H9 (cell line): ENCODE measurements at regions not wholly inside any gene's neighbourhood (a gene's known extent, or its start where the extent isn't known, plus 50 kb on each side); places are given as distances from the start of the nearest gene placed in this dataset.

Experiments
- DNase-seq: peaks from one replicate; pipeline ENCODE4 v3.0.0-alpha.2; 2017
- H2AFZ ChIP-seq: one replicate; pipeline ENCODE4 v1.6.1; 2013; ENCODE audit warnings: mild to moderate bottlenecking, low read length, control low read depth, moderate library complexity
- H2AK5ac ChIP-seq: 2 replicates; pipeline ENCODE4 v1.6.1; 2013; ENCODE audit warnings: low read length, control low read depth, mixed read lengths; ENCODE audit not compliant: insufficient read length
- H2BK120ac ChIP-seq: one replicate; pipeline ENCODE4 v1.6.1; 2013; ENCODE audit warnings: low read depth, mild to moderate bottlenecking, low read length, control low read depth, inconsistent platforms; ENCODE audit not compliant: poor library complexity, severe bottlenecking
- H2BK12ac ChIP-seq: 2 replicates; pipeline ENCODE4 v1.6.1; 2013; ENCODE audit warnings: low read length, control low read depth, mixed read lengths, low read depth; ENCODE audit not compliant: insufficient read length
- H2BK15ac ChIP-seq: 2 replicates; pipeline ENCODE4 v1.6.1; 2013; ENCODE audit warnings: low read depth, low read length, control low read depth
- H2BK20ac ChIP-seq: one replicate; pipeline ENCODE4 v1.6.1; 2013; ENCODE audit warnings: low read depth, mild to moderate bottlenecking, low read length, control low read depth, inconsistent platforms; ENCODE audit not compliant: poor library complexity, severe bottlenecking
- H2BK5ac ChIP-seq: 2 replicates; pipeline ENCODE4 v1.6.1; 2013; ENCODE audit warnings: low read length, control low read depth, mixed read lengths; ENCODE audit not compliant: insufficient read length
- H3K14ac ChIP-seq: 2 replicates; pipeline ENCODE4 v1.6.1; 2013; ENCODE audit warnings: low read length, control low read depth; ENCODE audit not compliant: insufficient read depth
- H3K18ac ChIP-seq: 2 replicates; pipeline ENCODE4 v1.6.1; 2013; ENCODE audit warnings: low read depth, mild to moderate bottlenecking, mixed read lengths, low read length, control low read depth; ENCODE audit not compliant: insufficient read length
- H3K23ac ChIP-seq: 2 replicates; pipeline ENCODE4 v1.6.1; 2013; ENCODE audit warnings: low read length, control low read depth, mixed read lengths, low read depth; ENCODE audit not compliant: insufficient read length
- H3K23me2 ChIP-seq: 2 replicates; pipeline ENCODE4 v1.6.1; 2013; ENCODE audit warnings: low read depth, mild to moderate bottlenecking, mixed read lengths, low read length, control low read depth; ENCODE audit not compliant: insufficient read length, poor library complexity, severe bottlenecking
- H3K27ac ChIP-seq: 2 replicates; pipeline ENCODE4 v1.5.1; 2013; ENCODE audit warnings: low read length, control low read depth, mixed read lengths, low read depth; ENCODE audit not compliant: insufficient read length
- H3K27me3 ChIP-seq: 2 replicates; pipeline ENCODE4 v1.6.1; 2013; ENCODE audit warnings: low read length, control low read depth, inconsistent platforms; ENCODE audit not compliant: insufficient read depth
- H3K4ac ChIP-seq: 2 replicates; pipeline ENCODE4 v1.6.1; 2013; ENCODE audit warnings: low read depth, mild to moderate bottlenecking, control low read depth, inconsistent platforms, low read length, moderate library complexity
- H3K4me1 ChIP-seq: 2 replicates; pipeline ENCODE4 v1.6.1; 2013; ENCODE audit warnings: low read length, control low read depth, inconsistent platforms; ENCODE audit not compliant: insufficient read depth
- H3K4me2 ChIP-seq: 2 replicates; pipeline ENCODE4 v1.6.1; 2013; ENCODE audit warnings: low read length, control low read depth, mixed read lengths; ENCODE audit not compliant: insufficient read length, insufficient read depth
- H3K56ac ChIP-seq: 2 replicates; pipeline ENCODE4 v1.6.1; 2013; ENCODE audit warnings: low read depth, mild to moderate bottlenecking, mixed read lengths, low read length, control low read depth; ENCODE audit not compliant: insufficient read length
- H3K79me1 ChIP-seq: 2 replicates; pipeline ENCODE4 v1.6.1; 2013; ENCODE audit warnings: low read depth, mild to moderate bottlenecking, moderate library complexity, low read length, control low read depth, inconsistent platforms; ENCODE audit not compliant: insufficient read depth, poor library complexity, severe bottlenecking
- H3K79me2 ChIP-seq: 2 replicates; pipeline ENCODE4 v1.6.1; 2013; ENCODE audit warnings: low read length, control low read depth, inconsistent platforms; ENCODE audit not compliant: insufficient read depth
- H3K9ac ChIP-seq: 2 replicates; pipeline ENCODE4 v1.6.1; 2013; ENCODE audit warnings: low read length, control low read depth, mixed read lengths; ENCODE audit not compliant: insufficient read length; ENCODE audit errors: extremely low read depth
- H3K9me3 ChIP-seq: one replicate; pipeline ENCODE4 v1.6.1; 2013; ENCODE audit warnings: low read depth, low read length, inconsistent platforms; ENCODE audit not compliant: control insufficient read depth
- H3T11ph ChIP-seq: one replicate; pipeline ENCODE4 v1.6.1; 2013; ENCODE audit warnings: mild to moderate bottlenecking, low read length, control low read depth, inconsistent platforms
- H4K20me1 ChIP-seq: one replicate; pipeline ENCODE4 v1.6.1; 2013; ENCODE audit not compliant: control insufficient read depth, insufficient read length, insufficient read depth
- H4K5ac ChIP-seq: 2 replicates; pipeline ENCODE4 v1.6.1; 2013; ENCODE audit warnings: low read depth, mild to moderate bottlenecking, mixed read lengths, low read length, control low read depth; ENCODE audit not compliant: insufficient read length
- H4K8ac ChIP-seq: replicated peaks from 2 replicates; pipeline ENCODE4 v1.6.1; 2013; ENCODE audit warnings: low read length, control low read depth, mixed read lengths, low read depth; ENCODE audit not compliant: insufficient read length
- H4K91ac ChIP-seq: 2 replicates; pipeline ENCODE4 v1.6.1; 2013; ENCODE audit warnings: low read depth, mild to moderate bottlenecking, moderate library complexity, mixed read lengths, low read length, control low read depth; ENCODE audit not compliant: insufficient read length
- H3K27ac Mint-ChIP-seq, 3 experiments: 2 replicates in 2 of 3; 3 replicates in 1 of 3; pipeline ENCODE4 v1.8.0; 2020 to 2021; ENCODE audit warnings: mixed read lengths in 3 of 3, mild to moderate bottlenecking in 1 of 3, moderate library complexity in 1 of 3
- H3K27me3 Mint-ChIP-seq: 2 replicates; pipeline ENCODE4 v1.8.0; 2021; ENCODE audit warnings: low read depth, mild to moderate bottlenecking, moderate library complexity, mixed read lengths
- H3K36me3 Mint-ChIP-seq, 3 experiments: 2 replicates in 2 of 3; 3 replicates in 1 of 3; pipeline ENCODE4 v1.8.0; 2020 to 2021; ENCODE audit warnings: low read depth in 3 of 3, mixed read lengths in 3 of 3; ENCODE audit not compliant: insufficient read depth in 1 of 3
- H3K4me1 Mint-ChIP-seq, 2 experiments: 2 replicates each; pipeline ENCODE4 v1.8.0; 2020; ENCODE audit warnings: mixed read lengths in 2 of 2
- H3K4me3 Mint-ChIP-seq, 2 experiments: 2 replicates in 1 of 2; 3 replicates in 1 of 2; pipeline ENCODE4 v1.8.0; 2020 to 2021; ENCODE audit warnings: mild to moderate bottlenecking in 2 of 2, mixed read lengths in 2 of 2, moderate library complexity in 1 of 2
- H3K9me3 Mint-ChIP-seq, 2 experiments: 2 replicates in 1 of 2; 3 replicates in 1 of 2; pipeline ENCODE4 v1.8.0; 2020; ENCODE audit warnings: mild to moderate bottlenecking in 2 of 2, mixed read lengths in 2 of 2, moderate library complexity in 1 of 2
- TF ChIP-seq, protein P1 (sequence below): fragments of 200-600 bp; sonication (generic); conservative IDR thresholded peaks from 3 replicates; pipeline ENCODE4 v1.8.0; 2021; ENCODE audit warnings: antibody characterized with exemption, mild to moderate bottlenecking

DNA sequence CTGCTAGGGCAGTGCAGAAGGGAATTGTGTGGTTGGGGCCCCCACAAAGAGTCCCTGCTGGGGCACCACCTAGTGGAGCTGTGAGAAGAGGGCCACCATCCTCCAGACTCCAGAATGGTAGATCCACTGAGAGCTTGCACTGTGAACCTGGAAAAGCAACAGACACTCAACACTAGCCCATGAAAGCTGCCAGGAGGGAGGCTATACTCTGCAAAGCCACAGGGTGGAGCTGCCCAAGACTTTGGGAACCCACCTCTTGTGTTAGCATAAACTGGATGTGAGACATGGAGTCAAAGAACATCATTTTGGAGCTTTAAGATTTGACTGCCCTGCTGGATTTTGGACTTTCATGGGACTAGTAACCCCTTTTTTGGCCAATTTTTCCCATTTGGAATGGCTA is 328.4 kb upstream of the KHDRBS2 start:
- Histone ChIP-seq H3K9me3 (no peaks in the 10 kb centered on the region), H3K4me2 (no peak overlapping the region), H2AK5ac (no peak overlapping the region), H3K14ac (no peak overlapping the region), H2BK12ac (no peak overlapping the region), H2BK5ac (no peak overlapping the region), H3K27ac (no peak overlapping the region), H4K5ac (no peak overlapping the region), H3K4ac (no peak overlapping the region), H3K9ac (no peak overlapping the region), H3K27me3 (no peaks in the 10 kb centered on the region), H3K18ac (no peak overlapping the region), H3K4me1 (peaks cover 2% of the 10 kb centered on the region; the same call in 1 of the 2 replicates), H4K91ac (no peak overlapping the region), H2AFZ (no peak overlapping the region), H3K23ac (no peak overlapping the region), H3K56ac (no peak overlapping the region), H3K23me2 (no peaks in the 10 kb centered on the region), H2BK20ac (no peak overlapping the region), H4K8ac (no peak overlapping the region), H2BK15ac (no peak overlapping the region), H4K20me1 (no peaks in the 10 kb centered on the region), H2BK120ac (no peak overlapping the region), H3T11ph (no peak overlapping the region), H3K79me1 (no peaks in the 10 kb centered on the region), H3K79me2 (no peaks in the 10 kb centered on the region)
- Mint-ChIP-seq H3K4me3 (no peak overlapping the region; a peak in 1 of 5 replicates), H3K36me3 (peaks cover 10 to 26% (median 23%) of the 10 kb centered on the region in 3 experiments), H3K9me3 (peaks cover 17 to 30% of the 10 kb centered on the region in 2 experiments), H3K27me3 (no peaks in the 10 kb centered on the region), H3K27ac (no peak overlapping the region), H3K4me1 (peaks cover 6 to 17% of the 10 kb centered on the region in 2 experiments)
- TF ChIP-seq, protein P1, sequence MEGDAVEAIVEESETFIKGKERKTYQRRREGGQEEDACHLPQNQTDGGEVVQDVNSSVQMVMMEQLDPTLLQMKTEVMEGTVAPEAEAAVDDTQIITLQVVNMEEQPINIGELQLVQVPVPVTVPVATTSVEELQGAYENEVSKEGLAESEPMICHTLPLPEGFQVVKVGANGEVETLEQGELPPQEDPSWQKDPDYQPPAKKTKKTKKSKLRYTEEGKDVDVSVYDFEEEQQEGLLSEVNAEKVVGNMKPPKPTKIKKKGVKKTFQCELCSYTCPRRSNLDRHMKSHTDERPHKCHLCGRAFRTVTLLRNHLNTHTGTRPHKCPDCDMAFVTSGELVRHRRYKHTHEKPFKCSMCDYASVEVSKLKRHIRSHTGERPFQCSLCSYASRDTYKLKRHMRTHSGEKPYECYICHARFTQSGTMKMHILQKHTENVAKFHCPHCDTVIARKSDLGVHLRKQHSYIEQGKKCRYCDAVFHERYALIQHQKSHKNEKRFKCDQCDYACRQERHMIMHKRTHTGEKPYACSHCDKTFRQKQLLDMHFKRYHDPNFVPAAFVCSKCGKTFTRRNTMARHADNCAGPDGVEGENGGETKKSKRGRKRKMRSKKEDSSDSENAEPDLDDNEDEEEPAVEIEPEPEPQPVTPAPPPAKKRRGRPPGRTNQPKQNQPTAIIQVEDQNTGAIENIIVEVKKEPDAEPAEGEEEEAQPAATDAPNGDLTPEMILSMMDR = peak; percentile 42; the same call in 2 of the 3 replicates
- peak; percentile 29 for DNase-seq
